WTC11 (cell line): ENCODE measurements at regions not wholly inside any gene's neighbourhood (a gene's known extent, or its start where the extent isn't known, plus 50 kb on each side); places are given as distances from the start of the nearest gene placed in this dataset.
"Not testable (repeated sequence)": the region's sequence is repeated elsewhere in the genome, so short reads cannot be mapped to it uniquely, and the experiment has no call there.

Experiments
- ATAC-seq: fragments of 200-7000 bp; cut with Tn5 transposase; 2 replicates; pipeline ENCODE4 v1.10.0; 2021; ENCODE audit warnings: mild to moderate bottlenecking, moderate library complexity
- CTCF ChIA-PET: fragments of 300-600 bp; sonication (Branson Sonifier 250); formaldehyde crosslinking; loops from one replicate; lab custom pipeline; 2021; ENCODE audit warnings: antibody characterized with exemption; lab: Charles Lee
- POLR2A ChIA-PET: fragments of 350-600 bp; sonication (Branson Sonifier 250); formaldehyde crosslinking; loops from one replicate; lab custom pipeline; 2021; ENCODE audit warnings: antibody characterized with exemption; lab: Charles Lee
- DNase-seq: peaks from one replicate; pipeline ENCODE4 v3.0.0; 2021; ENCODE audit warnings: low spot score
- H3K27ac Mint-ChIP-seq: 2 replicates; pipeline ENCODE4 v1.8.0; 2021; ENCODE audit warnings: mixed read lengths
- H3K27me3 Mint-ChIP-seq: 2 replicates; pipeline ENCODE4 v1.8.0; 2021; ENCODE audit warnings: low read depth, mild to moderate bottlenecking, moderate library complexity, mixed read lengths
- H3K36me3 Mint-ChIP-seq: 2 replicates; pipeline ENCODE4 v1.8.0; 2021; ENCODE audit warnings: mixed read lengths
- H3K4me1 Mint-ChIP-seq: 2 replicates; pipeline ENCODE4 v1.8.0; 2022; ENCODE audit warnings: mixed read lengths
- H3K4me3 Mint-ChIP-seq: 2 replicates; pipeline ENCODE4 v1.8.0; 2021; ENCODE audit warnings: mild to moderate bottlenecking, moderate library complexity, mixed read lengths
- H3K9me3 Mint-ChIP-seq: 2 replicates; pipeline ENCODE4 v1.8.0; 2021; ENCODE audit warnings: mixed read lengths
- E2F4 ChIP-seq: sonication (generic); formaldehyde crosslinking; IDR thresholded peaks from 2 replicates; pipeline ENCODE4 v1.8.1; 2022; ENCODE audit warnings: low read depth, mild to moderate bottlenecking, moderate library complexity, missing genetic modification reagents, borderline replicate concordance
- ETV6 ChIP-seq: sonication (generic); formaldehyde crosslinking; IDR thresholded peaks from 2 replicates; pipeline ENCODE4 v1.8.1; 2022; ENCODE audit warnings: mild to moderate bottlenecking, missing genetic modification reagents
- GTF2I ChIP-seq: fragments of 250-450 bp; sonication (Bioruptor Pico); conservative IDR thresholded peaks from 2 replicates; pipeline ENCODE4 v1.4.0; 2021; ENCODE audit warnings: mild to moderate bottlenecking
- IRF2 ChIP-seq: sonication (generic); formaldehyde crosslinking; IDR thresholded peaks from 2 replicates; pipeline ENCODE4 v1.8.0; 2022; ENCODE audit warnings: low read depth, missing genetic modification reagents, borderline replicate concordance
- JUN ChIP-seq: sonication (generic); formaldehyde crosslinking; IDR thresholded peaks from 2 replicates; pipeline ENCODE4 v1.8.0; 2023; ENCODE audit warnings: mild to moderate bottlenecking, missing genetic modification reagents
- MXD4 ChIP-seq: fragments of 250-450 bp; sonication (Bioruptor Pico); IDR thresholded peaks from 2 replicates; pipeline ENCODE4 v1.8.0; 2021; ENCODE audit warnings: mild to moderate bottlenecking, moderate library complexity, borderline replicate concordance
- NFATC4 ChIP-seq: fragments of 250-450 bp; sonication (Bioruptor Pico); IDR thresholded peaks from 2 replicates; pipeline ENCODE4 v1.9.0; 2021; ENCODE audit warnings: mild to moderate bottlenecking
- NFE2L1 ChIP-seq: sonication (generic); formaldehyde crosslinking; IDR thresholded peaks from 2 replicates; pipeline ENCODE4 v1.8.1; 2023; ENCODE audit warnings: missing genetic modification reagents
- PREB ChIP-seq: sonication (generic); formaldehyde crosslinking; IDR thresholded peaks from 2 replicates; pipeline ENCODE4 v1.8.1; 2022; ENCODE audit warnings: mild to moderate bottlenecking, missing genetic modification reagents, moderate library complexity, borderline replicate concordance
- ZBTB21 ChIP-seq: sonication (generic); formaldehyde crosslinking; IDR thresholded peaks from 2 replicates; pipeline ENCODE4 v1.8.1; 2023; ENCODE audit warnings: mild to moderate bottlenecking, missing genetic modification reagents, borderline replicate concordance
- ZNF512 ChIP-seq: sonication (generic); formaldehyde crosslinking; IDR thresholded peaks from 2 replicates; pipeline ENCODE4 v1.8.1; 2022; ENCODE audit warnings: missing genetic modification reagents, borderline replicate concordance
- TF ChIP-seq, protein P1 (sequence below): sonication (generic); formaldehyde crosslinking; IDR thresholded peaks from 2 replicates; pipeline ENCODE4 v1.8.1; 2023; ENCODE audit warnings: mild to moderate bottlenecking, missing genetic modification reagents
- TF ChIP-seq, protein P2 (sequence below): sonication (generic); formaldehyde crosslinking; IDR thresholded peaks from 2 replicates; pipeline ENCODE4 v1.8.0; 2023; ENCODE audit warnings: mild to moderate bottlenecking, missing genetic modification reagents

DNA sequence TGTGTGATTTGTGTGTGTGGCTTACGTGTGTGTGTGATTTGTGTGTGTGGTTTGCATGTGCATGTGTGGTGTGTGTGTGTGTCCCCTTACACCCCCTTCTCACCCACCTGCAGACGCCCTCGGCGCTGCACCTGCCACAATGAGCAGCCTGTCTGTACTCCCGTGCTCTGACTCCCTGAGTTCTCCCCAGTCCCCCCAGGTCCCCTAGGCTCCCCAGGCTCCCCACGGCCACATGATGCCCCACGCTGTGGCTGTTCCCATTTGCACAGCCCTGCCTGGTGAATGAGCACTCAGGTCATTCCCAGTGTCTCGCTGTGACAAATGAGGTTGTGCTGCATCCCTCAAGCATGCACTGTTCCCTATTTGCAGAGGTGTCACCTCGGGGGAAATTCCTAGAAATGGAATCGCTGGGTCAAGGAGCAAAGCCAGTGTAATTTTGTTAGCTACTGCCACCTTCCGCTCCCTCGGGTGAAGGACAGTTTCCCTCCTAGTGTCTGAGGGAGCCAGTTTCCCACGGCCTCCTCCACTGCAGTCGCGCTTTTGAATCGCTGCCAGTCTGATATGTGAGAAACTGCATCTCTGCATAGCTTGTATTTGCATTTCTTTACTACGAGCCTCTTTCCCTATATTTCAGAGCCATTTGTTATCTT lies 180.4 kb upstream of the FOXD4L5 start:
- H3K27ac Mint-ChIP-seq, H3K4me3 Mint-ChIP-seq, POLR2A ChIA-PET, ATAC-seq, H3K4me1 Mint-ChIP-seq, CTCF ChIA-PET, DNase-seq: not testable (repeated sequence)
- H3K36me3 Mint-ChIP-seq = peaks cover 65% of the 10 kb centered on the region
- H3K27me3 Mint-ChIP-seq = peaks cover 20% of the 10 kb centered on the region
- H3K9me3 Mint-ChIP-seq = peaks cover 49% of the 10 kb centered on the region

DNA sequence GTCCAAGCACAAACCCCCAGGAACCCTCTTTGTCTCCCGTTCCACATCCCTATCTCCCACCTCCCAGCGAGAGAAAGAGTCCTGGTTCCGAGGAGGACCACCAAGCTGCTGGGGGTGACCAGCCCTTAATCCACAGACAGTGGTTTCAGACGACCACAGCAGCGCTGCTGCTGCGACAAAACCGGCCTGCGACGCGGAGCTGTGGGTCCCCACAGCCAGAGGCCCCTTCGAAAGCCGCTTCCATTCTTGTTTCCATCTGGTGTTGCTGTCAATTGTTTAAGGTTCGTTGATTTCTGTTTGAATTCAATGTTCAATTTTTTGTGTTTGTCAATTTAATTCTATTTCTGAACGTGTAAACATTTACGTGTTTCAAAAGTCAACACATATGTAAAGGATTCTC lies 177.5 kb upstream of the FOXD4L5 start:
- H3K9me3 Mint-ChIP-seq = peaks cover 53% of the 10 kb centered on the region
- H3K27ac Mint-ChIP-seq, ATAC-seq, H3K4me1 Mint-ChIP-seq, CTCF ChIA-PET, DNase-seq, POLR2A ChIA-PET, H3K4me3 Mint-ChIP-seq: not testable (repeated sequence)
- H3K36me3 Mint-ChIP-seq = peaks cover 69% of the 10 kb centered on the region
- peaks cover 27% of the 10 kb centered on the region for H3K27me3 Mint-ChIP-seq

GRCh38 chr9:65459756-65460320 lies 174.8 kb upstream of the FOXD4L5 start:
- Mint-ChIP-seq H3K27me3 (peaks cover 26% of the 10 kb centered on the region), H3K36me3 (peaks cover 71% of the 10 kb centered on the region), H3K4me1 (no peaks in the 10 kb centered on the region), H3K9me3 (peaks cover 54% of the 10 kb centered on the region), H3K27ac (no peak overlapping the region), H3K4me3 (no peak overlapping the region)
- POLR2A ChIA-PET = no interaction called here
- ATAC-seq (no peak), DNase-seq (no peak)
- CTCF ChIA-PET = no interaction called here
- no peak for TF ChIP-seq JUN
- TF ChIP-seq, protein P1, sequence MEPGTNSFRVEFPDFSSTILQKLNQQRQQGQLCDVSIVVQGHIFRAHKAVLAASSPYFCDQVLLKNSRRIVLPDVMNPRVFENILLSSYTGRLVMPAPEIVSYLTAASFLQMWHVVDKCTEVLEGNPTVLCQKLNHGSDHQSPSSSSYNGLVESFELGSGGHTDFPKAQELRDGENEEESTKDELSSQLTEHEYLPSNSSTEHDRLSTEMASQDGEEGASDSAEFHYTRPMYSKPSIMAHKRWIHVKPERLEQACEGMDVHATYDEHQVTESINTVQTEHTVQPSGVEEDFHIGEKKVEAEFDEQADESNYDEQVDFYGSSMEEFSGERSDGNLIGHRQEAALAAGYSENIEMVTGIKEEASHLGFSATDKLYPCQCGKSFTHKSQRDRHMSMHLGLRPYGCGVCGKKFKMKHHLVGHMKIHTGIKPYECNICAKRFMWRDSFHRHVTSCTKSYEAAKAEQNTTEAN (CRISPR knock-in tag) = no peak
- no peak for TF ChIP-seq ETV6 (CRISPR knock-in tag)
- TF ChIP-seq NFE2L1 (CRISPR knock-in tag) = no peak
- TF ChIP-seq E2F4 (CRISPR knock-in tag) = no peak
- no peak for TF ChIP-seq GTF2I (CRISPR knock-in tag)
- no peak for TF ChIP-seq PREB (CRISPR knock-in tag)
- no peak for TF ChIP-seq NFATC4
- no peak for TF ChIP-seq ZNF512 (CRISPR knock-in tag)
- TF ChIP-seq MXD4 = no peak
- no peak for TF ChIP-seq ZBTB21 (CRISPR knock-in tag)
- TF ChIP-seq IRF2 (CRISPR knock-in tag) = no peak
- TF ChIP-seq, protein P2, sequence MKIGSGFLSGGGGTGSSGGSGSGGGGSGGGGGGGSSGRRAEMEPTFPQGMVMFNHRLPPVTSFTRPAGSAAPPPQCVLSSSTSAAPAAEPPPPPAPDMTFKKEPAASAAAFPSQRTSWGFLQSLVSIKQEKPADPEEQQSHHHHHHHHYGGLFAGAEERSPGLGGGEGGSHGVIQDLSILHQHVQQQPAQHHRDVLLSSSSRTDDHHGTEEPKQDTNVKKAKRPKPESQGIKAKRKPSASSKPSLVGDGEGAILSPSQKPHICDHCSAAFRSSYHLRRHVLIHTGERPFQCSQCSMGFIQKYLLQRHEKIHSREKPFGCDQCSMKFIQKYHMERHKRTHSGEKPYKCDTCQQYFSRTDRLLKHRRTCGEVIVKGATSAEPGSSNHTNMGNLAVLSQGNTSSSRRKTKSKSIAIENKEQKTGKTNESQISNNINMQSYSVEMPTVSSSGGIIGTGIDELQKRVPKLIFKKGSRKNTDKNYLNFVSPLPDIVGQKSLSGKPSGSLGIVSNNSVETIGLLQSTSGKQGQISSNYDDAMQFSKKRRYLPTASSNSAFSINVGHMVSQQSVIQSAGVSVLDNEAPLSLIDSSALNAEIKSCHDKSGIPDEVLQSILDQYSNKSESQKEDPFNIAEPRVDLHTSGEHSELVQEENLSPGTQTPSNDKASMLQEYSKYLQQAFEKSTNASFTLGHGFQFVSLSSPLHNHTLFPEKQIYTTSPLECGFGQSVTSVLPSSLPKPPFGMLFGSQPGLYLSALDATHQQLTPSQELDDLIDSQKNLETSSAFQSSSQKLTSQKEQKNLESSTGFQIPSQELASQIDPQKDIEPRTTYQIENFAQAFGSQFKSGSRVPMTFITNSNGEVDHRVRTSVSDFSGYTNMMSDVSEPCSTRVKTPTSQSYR (CRISPR knock-in tag) = no peak
